Thymus (tissue), 11 donors: ENCODE measurements at regions not wholly inside any gene's neighbourhood (a gene's known extent, or its start where the extent isn't known, plus 50 kb on each side); places are given as distances from the start of the nearest gene placed in this dataset.

Source experiments
- DNase-seq, 9 donors: peaks; one replicate each; pipeline ENCODE4 v3.0.0-alpha.2; 2013; ENCODE audit warnings: low spot score in 9 of 9, low read depth in 6 of 9, missing footprints in 1 of 9
- H3K27ac ChIP-seq, 2 donors: one replicate each; pipeline ENCODE4 v1.5.1; 2013; ENCODE audit warnings: control low read depth in 1 of 2, low read depth in 1 of 2, low read length in 1 of 2, mild to moderate bottlenecking in 1 of 2, moderate library complexity in 1 of 2
- H3K27me3 ChIP-seq, 2 donors: one replicate each; pipeline ENCODE4 v1.5.1; 2013; ENCODE audit warnings: low read length in 1 of 2; ENCODE audit not compliant: control insufficient read depth in 2 of 2, insufficient read depth in 1 of 2
- H3K36me3 ChIP-seq, 2 donors: one replicate each; pipeline ENCODE4 v1.5.1; 2013; ENCODE audit warnings: low read length in 1 of 2, mild to moderate bottlenecking in 1 of 2, moderate library complexity in 1 of 2; ENCODE audit not compliant: control insufficient read depth in 2 of 2, insufficient read depth in 2 of 2
- H3K4me1 ChIP-seq, 2 donors: one replicate each; pipeline ENCODE4 v1.5.1; 2013; ENCODE audit warnings: low read length in 2 of 2; ENCODE audit not compliant: control insufficient read depth in 2 of 2, insufficient read depth in 2 of 2
- H3K4me3 ChIP-seq, 2 donors: one replicate each; pipeline ENCODE4 v1.5.1; 2013; ENCODE audit warnings: low read length in 2 of 2, control low read depth in 1 of 2, mild to moderate bottlenecking in 1 of 2
- H3K9me3 ChIP-seq, 2 donors: one replicate each; pipeline ENCODE4 v1.5.1; 2013; ENCODE audit warnings: low read length in 1 of 2, mild to moderate bottlenecking in 1 of 2; ENCODE audit not compliant: control insufficient read depth in 2 of 2, insufficient read depth in 1 of 2
- WGBS: extraction: QIAGEN DNeasy Blood & Tissue Kit; methylation state at CpG from one replicate; pipeline ENCODE4 v1.1.7; 2013; 5-methylcytosine and 5-hydroxymethylcytosine counted together
- donor health status: healthy.

DNA sequence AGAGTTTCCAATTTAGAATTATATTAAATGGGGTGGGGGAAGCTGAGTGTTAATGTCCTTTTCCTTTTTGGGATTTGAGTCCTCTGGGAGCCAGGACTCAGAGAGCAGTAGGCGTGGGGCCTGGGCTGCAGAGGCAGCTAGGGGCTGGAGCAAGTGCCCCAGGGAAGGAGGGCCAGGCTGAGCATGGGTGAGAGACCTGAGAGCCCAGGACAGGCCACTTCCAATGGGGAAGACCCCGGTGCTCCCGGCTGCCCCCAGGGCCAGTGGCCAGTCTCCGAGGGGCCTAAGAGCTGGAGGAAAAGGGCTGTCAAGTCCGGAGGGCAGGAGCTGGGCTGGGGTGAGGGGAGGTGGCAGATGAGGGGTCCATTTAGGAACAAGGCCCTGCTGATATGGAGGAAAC is 371.5 kb downstream of the ZNF536 start:
- Histone ChIP-seq H3K36me3 (no peaks in the 10 kb centered on the region), H3K27me3 (peaks cover 0 to 4% of the 10 kb centered on the region in 2 donors), H3K4me1 (no peaks in the 10 kb centered on the region), H3K27ac (no peak overlapping the region), H3K4me3 (no peak overlapping the region), H3K9me3 (no peaks in the 10 kb centered on the region)
- DNase-seq = no peak
- 94% methylated on average over 5 of the region's 5 CpGs for WGBS

DNA sequence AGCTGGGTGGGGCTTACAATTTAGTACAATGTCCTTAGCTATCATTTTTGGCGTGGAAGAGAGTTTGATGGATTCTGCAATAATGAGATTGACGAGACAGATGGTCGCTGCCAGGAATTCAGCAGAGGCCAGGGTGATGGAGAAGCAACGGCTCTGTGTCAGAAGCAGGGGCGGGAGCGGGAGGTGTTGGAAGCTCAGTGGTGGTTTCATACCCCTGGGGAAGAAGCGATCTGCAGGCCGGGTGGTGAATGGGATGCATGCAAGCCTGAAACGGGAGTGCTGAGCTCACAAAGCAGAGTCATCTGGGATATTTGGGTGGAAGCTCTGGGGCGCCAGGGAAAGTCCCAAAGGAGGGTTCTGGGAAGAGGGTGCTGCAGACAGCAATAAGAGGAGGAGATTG is 370.8 kb downstream of the ZNF536 start:
- Histone ChIP-seq H3K27me3 (peaks cover 0 to 4% of the 10 kb centered on the region in 2 donors), H3K9me3 (no peaks in the 10 kb centered on the region), H3K27ac (no peak overlapping the region), H3K4me1 (no peaks in the 10 kb centered on the region), H3K36me3 (no peaks in the 10 kb centered on the region), H3K4me3 (no peak overlapping the region)
- whole genome bisulfite sequencing = 58% methylated on average over 10 of the region's 10 CpGs
- DNase-seq = no peak

DNA sequence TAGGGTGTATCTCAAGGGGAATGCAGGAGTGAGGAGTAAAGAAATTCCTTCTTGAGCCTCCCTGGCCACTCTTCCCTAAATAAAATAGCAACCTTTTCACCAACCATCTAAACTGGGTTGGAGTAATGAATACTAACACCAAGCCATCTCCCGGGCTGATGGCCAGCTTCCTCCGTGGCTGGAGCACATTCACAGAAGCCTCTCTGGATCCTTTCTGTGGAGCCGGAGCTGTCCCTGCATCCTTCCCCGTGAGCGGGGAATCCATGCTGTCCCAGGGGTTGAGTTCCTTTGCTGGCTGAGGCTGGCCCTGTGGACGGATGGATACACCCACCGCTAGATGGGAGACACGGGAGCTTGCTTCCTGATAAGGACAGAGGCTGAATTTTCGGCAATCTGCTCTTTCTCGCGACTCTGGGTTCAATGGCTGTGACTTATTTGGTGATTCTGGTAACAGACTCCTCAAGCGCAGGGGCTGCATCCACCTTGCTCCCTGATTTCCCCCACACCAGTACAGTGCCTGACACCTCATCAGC is 370.3 kb downstream of the ZNF536 start:
- Histone ChIP-seq H3K9me3 (no peaks in the 10 kb centered on the region), H3K4me1 (no peaks in the 10 kb centered on the region), H3K4me3 (no peak overlapping the region), H3K36me3 (no peaks in the 10 kb centered on the region), H3K27ac (no peak overlapping the region), H3K27me3 (peaks cover 0 to 4% of the 10 kb centered on the region in 2 donors)
- WGBS = 77% methylated on average over 12 of the region's 12 CpGs
- no peak for DNase-seq

DNA sequence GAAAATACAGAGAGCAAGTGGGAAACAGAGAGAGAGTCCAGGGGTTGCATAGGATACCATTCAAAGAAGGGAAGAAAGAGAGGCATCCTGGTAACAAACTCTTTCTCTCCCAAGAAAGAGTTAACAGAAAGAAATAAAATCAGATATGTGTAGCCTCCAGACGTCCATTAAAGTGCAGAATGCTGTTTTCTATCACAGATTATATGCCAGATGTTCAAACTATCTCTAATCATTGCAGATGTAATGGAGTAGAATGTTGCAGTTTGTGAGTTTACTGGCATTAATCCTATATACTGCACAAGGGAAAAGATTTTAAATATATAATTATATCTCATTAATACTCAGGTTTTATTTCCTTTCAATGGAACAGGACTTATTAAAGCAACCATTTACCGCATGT is 369.4 kb downstream of the ZNF536 start:
- no peaks in the 10 kb centered on the region for H3K9me3 ChIP-seq
- H3K4me1 ChIP-seq = no peaks in the 10 kb centered on the region
- no peak overlapping the region for H3K27ac ChIP-seq
- no peak for DNase-seq
- 57% methylated on average over 2 of the region's 2 CpGs for WGBS
- peaks cover 0 to 4% of the 10 kb centered on the region in 2 donors for H3K27me3 ChIP-seq
- H3K4me3 ChIP-seq = no peak overlapping the region
- no peaks in the 10 kb centered on the region for H3K36me3 ChIP-seq

DNA sequence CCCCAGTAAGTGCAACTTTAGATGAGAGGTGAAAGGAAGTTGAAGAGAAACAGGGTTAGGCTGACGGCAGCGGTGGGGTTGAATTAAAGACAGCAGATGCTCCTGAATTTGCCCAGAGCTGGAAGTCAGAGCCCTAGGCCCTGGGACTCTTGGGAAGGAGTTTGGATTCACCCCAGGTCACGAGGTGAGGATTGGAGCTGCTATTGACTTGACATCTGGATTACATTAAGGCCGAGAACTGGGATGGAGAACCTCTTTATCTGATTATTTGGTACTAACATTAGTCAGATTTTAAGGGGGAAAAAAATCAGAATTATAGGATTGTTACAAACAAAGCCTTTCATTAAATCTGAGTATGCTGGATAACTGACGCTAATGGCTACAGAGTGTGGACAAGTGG is 367.2 kb downstream of the ZNF536 start:
- H3K27ac ChIP-seq = no peak overlapping the region
- DNase-seq = no peak
- 91% methylated on average over 5 of the region's 5 CpGs for WGBS
- no peak overlapping the region for H3K4me3 ChIP-seq
- H3K36me3 ChIP-seq = no peaks in the 10 kb centered on the region
- H3K27me3 ChIP-seq = peaks cover 0 to 4% of the 10 kb centered on the region in 2 donors
- H3K4me1 ChIP-seq = no peaks in the 10 kb centered on the region
- no peaks in the 10 kb centered on the region for H3K9me3 ChIP-seq

DNA sequence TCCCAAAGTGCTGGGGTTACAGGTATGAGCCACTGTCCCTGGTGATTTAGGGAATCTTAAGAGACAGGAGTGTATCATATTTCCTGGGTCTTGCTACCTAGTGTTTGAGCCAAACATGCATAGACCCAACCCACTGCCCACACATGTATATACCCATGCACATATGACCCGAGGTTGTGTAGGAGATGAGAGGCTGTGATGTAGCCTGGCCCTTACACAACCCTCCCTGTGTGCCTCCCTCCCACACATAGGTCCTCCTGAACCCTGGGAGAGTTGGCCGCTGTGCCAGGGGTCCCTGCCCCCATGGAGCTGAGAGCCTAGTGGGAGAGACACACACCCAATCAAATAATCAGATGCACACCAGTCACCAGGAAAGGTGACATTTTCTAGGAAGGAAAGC is 365.9 kb downstream of the ZNF536 start:
- H3K36me3 ChIP-seq = no peaks in the 10 kb centered on the region
- H3K27me3 ChIP-seq = peaks cover 0 to 3% of the 10 kb centered on the region in 2 donors
- no peak overlapping the region for H3K27ac ChIP-seq
- DNase-seq = no peak
- 91% methylated on average over 2 of the region's 2 CpGs for WGBS
- H3K4me1 ChIP-seq = no peaks in the 10 kb centered on the region
- no peaks in the 10 kb centered on the region for H3K9me3 ChIP-seq
- H3K4me3 ChIP-seq = no peak overlapping the region

DNA sequence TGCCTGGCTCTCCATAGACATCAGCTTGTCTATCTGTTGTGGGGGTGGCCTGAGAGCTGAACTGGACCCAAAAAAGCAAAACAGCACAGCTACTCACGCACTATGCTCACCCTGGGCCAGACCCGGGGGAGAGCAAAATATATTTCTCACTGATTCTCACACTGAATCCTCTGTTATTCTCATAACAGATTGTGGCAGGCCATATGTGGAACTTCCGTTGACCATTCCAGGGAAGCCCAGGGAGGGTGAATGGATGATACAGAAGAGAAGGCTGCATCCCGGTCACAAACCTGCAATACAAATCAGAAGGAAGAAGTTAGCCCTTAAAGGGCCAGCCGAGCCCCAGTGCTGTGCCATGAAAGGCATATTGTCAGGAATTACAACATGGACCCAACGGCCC is 362.5 kb downstream of the ZNF536 start:
- no peaks in the 10 kb centered on the region for H3K36me3 ChIP-seq
- no peaks in the 10 kb centered on the region for H3K4me1 ChIP-seq
- no peak for DNase-seq
- no peaks in the 10 kb centered on the region for H3K9me3 ChIP-seq
- H3K4me3 ChIP-seq = no peak overlapping the region
- H3K27me3 ChIP-seq = no peaks in the 10 kb centered on the region
- 89% methylated on average over 6 of the region's 6 CpGs for WGBS
- H3K27ac ChIP-seq = no peak overlapping the region

DNA sequence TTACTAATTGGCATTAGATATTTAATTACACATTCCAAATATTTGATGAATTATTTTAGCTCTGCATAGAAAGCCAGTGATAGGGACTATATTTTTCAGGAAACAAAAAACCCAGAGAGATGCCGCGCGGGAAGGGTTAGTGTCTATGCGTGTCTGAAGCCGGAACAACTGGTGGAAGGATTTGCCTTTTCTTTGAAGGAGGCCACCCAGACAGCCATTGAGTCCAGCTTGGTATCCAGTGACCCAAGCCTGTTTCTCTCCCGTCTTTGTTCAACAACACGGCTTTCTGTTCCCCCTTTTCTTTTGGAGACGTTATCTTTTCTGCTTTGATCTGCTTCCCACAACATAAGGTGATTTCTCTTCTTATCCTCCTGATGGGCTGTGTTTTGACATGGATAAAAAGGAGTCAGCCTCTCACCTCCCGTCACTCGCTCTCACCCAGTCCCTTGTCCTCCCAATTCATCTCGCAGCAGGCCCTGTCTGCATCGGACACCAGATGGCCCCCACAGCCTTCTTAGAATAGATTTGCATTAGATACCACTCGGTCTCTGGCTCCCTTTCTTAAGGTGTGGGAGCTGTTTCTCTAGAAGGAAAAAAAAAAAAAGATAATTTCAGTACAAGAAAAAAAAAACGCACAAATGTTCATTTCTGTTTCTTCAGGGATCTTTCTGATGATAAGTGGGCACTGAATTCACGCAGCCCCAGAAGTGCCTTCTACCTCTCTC is 361.8 kb downstream of the ZNF536 start:
- no peaks in the 10 kb centered on the region for H3K36me3 ChIP-seq
- H3K27me3 ChIP-seq = no peaks in the 10 kb centered on the region
- WGBS = 84% methylated on average over 15 of the region's 15 CpGs
- no peaks in the 10 kb centered on the region for H3K9me3 ChIP-seq
- no peaks in the 10 kb centered on the region for H3K4me1 ChIP-seq
- H3K4me3 ChIP-seq = no peak overlapping the region
- no peak overlapping the region for H3K27ac ChIP-seq
- no peak for DNase-seq

DNA sequence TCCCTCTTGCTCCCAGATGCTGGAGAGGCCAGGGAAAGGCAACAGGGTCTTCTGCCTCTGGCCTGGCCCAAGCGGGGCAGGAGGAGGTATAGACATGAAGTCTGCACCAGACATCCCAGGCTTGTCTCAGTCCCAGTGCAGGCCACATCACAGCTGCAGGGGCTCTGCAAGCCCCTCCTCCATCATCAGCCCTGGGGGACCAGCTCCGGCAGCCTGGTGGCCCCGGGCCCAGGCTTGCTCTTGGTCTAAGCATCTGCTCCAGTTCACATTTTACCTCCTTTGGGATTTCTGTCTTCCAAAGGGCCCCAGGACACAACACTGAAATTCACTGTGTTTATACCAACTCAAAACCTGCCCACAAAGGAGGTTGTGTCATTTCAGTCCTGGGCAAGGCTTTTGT is 359.4 kb downstream of the ZNF536 start:
- DNase-seq = no peak
- 96% methylated on average over 3 of the region's 3 CpGs for WGBS
- no peaks in the 10 kb centered on the region for H3K36me3 ChIP-seq
- H3K4me3 ChIP-seq = no peak overlapping the region
- H3K4me1 ChIP-seq = no peaks in the 10 kb centered on the region
- H3K27ac ChIP-seq = no peak overlapping the region
- no peaks in the 10 kb centered on the region for H3K9me3 ChIP-seq
- H3K27me3 ChIP-seq = no peaks in the 10 kb centered on the region
